Inferior parietal cortex (tissue), 1 donor: ENCODE measurements at regions not wholly inside any gene's neighbourhood (a gene's known extent, or its start where the extent isn't known, plus 50 kb on each side); places are given as distances from the start of the nearest gene placed in this dataset.

Experiments
- DNase-seq: peaks from one replicate; pipeline ENCODE4 v3.0.0-alpha.2; 2016; ENCODE audit errors: extremely low spot score

DNA sequence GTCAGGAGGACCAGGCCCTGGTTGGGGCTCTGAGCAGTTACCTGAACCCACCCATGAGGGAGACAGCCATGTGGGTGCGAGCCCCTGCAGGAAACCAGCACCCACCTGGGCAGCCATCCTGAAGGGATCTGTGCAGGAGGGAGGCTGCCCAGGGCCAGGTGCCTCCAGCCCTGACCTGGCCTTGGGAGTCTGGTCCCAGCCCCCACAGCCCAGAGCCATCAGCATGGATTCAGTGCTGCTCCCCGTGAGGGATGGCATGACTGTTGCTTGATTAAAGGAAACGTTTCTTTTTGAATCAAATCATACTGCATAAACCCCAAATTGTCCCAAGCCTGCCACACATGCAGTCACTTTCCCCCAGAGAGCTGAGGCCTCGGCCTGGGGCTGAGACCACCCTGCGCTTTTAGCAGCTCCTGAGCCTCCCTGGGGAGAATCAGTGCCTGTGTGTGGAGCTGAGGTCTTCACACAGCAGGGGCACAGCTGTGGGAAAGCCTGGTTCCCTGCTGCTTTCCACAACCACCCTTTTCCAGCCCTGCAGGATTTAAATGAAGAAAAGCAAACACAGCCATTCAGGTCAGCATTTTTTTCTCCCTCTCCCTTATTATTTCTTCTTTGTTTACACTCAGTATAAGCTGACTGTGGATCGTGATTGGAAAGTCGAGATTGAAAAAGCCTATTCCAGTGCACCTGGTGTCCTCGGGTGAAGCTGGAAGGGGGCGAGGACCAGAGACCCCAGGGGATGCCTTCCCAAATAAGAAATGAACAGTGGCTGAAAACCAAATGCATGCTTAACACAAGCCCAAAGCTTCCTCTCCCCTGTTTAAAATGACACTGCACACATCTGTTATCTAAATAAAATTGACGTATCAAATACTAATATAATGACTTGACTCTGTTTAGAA is 283.9 kb downstream of the SMOC2 start:
- DNase-seq = no peak

DNA sequence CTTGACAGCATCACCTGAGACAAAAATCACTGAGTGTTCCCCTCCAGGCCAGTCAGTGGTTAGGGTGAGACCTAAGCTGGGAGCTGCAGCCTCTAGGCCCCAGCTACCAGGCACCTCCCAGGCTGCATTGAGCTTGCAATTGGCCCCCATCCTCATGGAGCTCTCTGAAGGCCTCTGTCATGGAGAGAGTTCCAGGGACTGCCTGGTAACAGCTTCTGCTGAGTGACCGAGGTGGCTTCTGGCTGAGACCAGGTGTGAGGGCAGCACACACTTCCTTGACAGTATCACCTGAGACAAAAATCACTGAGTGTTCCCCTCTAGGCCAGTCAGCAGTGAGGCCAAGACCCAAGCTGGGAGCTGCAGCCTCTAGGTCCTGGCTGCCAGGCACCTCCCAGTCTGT is 283.0 kb downstream of the SMOC2 start:
- DNase-seq = no peak

- no peak for DNase-seq
Measured at GRCh38 chr6:168722397-168722796, 281.4 kb downstream of the SMOC2 start.

DNA sequence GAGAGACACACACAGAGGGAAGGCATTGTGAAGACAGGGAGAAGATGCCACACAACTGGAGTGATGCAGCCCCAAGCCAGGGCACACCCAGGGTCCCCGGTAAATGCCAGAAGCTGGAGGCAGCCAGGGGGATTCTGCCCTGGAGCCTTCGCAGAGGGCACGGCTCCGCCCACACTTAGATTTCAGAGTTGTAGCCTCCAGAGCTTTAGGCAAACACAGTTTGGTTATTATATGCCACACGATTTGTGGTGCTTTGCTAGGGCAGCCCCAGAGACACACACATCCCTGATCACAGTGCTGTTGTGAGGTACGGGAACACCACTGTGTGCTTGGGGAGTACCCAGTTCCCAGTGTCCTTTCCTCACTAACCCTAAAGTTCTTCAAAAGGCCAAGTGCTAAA is 280.6 kb downstream of the SMOC2 start:
- DNase-seq = no peak

- no peak for DNase-seq
Measured at GRCh38 chr6:168719901-168720300, 278.9 kb downstream of the SMOC2 start.

DNA sequence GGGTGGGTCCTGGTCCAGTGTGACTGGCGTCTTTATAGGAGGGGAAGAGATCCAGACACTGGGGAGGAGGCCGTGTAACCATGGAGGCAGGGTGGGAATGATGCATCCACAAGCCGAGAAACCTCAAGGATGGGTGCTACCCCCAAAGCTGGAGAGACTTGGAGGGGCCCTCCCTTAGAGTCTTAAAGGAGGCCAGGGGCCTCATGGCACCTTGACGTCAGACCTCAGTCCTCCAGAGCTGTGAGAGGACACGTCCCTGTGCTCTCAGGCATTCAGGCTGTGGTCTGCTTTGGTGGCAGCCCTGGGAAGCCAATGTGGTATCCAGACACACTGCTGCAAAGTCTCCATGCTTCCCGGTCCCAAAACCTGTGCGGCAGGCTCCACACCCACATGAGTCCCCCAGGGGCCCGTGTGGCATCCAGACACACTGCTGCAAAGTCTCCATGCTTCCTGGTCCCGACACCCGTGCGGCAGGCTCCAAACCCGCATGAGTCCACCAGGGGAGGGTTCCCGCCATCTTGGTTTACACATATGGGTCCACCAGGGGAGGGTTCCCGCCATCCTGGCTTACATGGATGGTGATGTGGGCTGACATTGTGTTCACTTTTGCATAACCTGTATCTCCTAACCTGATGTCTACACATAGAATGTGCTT is 278.0 kb downstream of the SMOC2 start:
- no peak for DNase-seq
